ENCODE measurements at regions not wholly inside any gene's neighbourhood (a gene's known extent, or its start where the extent isn't known, plus 50 kb on each side); places are given as distances from the start of the nearest gene placed in this dataset.
A peak's percentile ranks its signal among the peaks of the same experiment; 100 is the strongest.

GRCh38 chr6:77403424-77403823 lies 59.9 kb downstream of the HTR1B start:
- TF ChIP-seq CTCF (IDR thresholded peaks at IDR 0.05; ENCODE audit: insufficient read depth, low read depth, low read length): no peak
- Histone ChIP-seq H3K36me3 (ENCODE audit: control insufficient read depth, insufficient read depth, low read length) (no peaks in the 10 kb centered on the region), H3K27me3 (ENCODE audit: control insufficient read depth, insufficient read depth, low read length) (no peaks in the 10 kb centered on the region), H3K4me3 (ENCODE audit: low read depth, low read length) (no peak overlapping the region)
- DNase-seq (ENCODE audit: low read depth): peak; percentile 29
- POLR2A ChIA-PET: no interaction called here
- CTCF ChIA-PET: interaction anchor here (0.7 kb wide), 1 partner anchor 49 kb away, joined by 3 read pairs; no protein-coding TSS in a partner anchor

GRCh38 chr6:77401231-77401630 lies 62.1 kb downstream of the HTR1B start:
- no peak for DNase-seq (ENCODE audit: low read depth)
- no peak overlapping the region for H3K4me3 ChIP-seq (ENCODE audit: low read depth, low read length)
- H3K27me3 ChIP-seq (ENCODE audit: control insufficient read depth, insufficient read depth, low read length): no peaks in the 10 kb centered on the region
- POLR2A ChIA-PET: no interaction called here
- CTCF ChIA-PET: no interaction called here
- TF ChIP-seq CTCF (IDR thresholded peaks at IDR 0.05; ENCODE audit: insufficient read depth, low read depth, low read length): no peak
- no peaks in the 10 kb centered on the region for H3K36me3 ChIP-seq (ENCODE audit: control insufficient read depth, insufficient read depth, low read length)

GRCh38 chr6:77397561-77397960 lies 65.7 kb downstream of the HTR1B start:
- no peak for DNase-seq (ENCODE audit: low read depth)
- ChIA-PET CTCF (no interaction called here), POLR2A (no interaction called here)
- no peak overlapping the region for H3K4me3 ChIP-seq (ENCODE audit: low read depth, low read length)
- no peak for TF ChIP-seq CTCF (IDR thresholded peaks at IDR 0.05; ENCODE audit: insufficient read depth, low read depth, low read length)
- H3K27me3 ChIP-seq (ENCODE audit: control insufficient read depth, insufficient read depth, low read length): no peaks in the 10 kb centered on the region
- H3K36me3 ChIP-seq (ENCODE audit: control insufficient read depth, insufficient read depth, low read length): no peaks in the 10 kb centered on the region

GRCh38 chr6:77389402-77389801 lies 73.9 kb downstream of the HTR1B start:
- Histone ChIP-seq H3K4me3 (ENCODE audit: low read depth, low read length) (no peak overlapping the region), H3K27me3 (ENCODE audit: control insufficient read depth, insufficient read depth, low read length) (no peaks in the 10 kb centered on the region), H3K36me3 (ENCODE audit: control insufficient read depth, insufficient read depth, low read length) (no peaks in the 10 kb centered on the region)
- ChIA-PET POLR2A (interaction anchor here (0.6 kb wide), 1 partner anchor 48 kb away, joined by 6 read pairs; no protein-coding TSS in a partner anchor), CTCF (no interaction called here)
- TF ChIP-seq CTCF (IDR thresholded peaks at IDR 0.05; ENCODE audit: insufficient read depth, low read depth, low read length): no peak
- no peak for DNase-seq (ENCODE audit: low read depth)

GRCh38 chr6:77383026-77383425 lies 80.3 kb downstream of the HTR1B start:
- no peak for DNase-seq (ENCODE audit: low read depth)
- TF ChIP-seq CTCF (IDR thresholded peaks at IDR 0.05; ENCODE audit: insufficient read depth, low read depth, low read length): no peak
- no peaks in the 10 kb centered on the region for H3K36me3 ChIP-seq (ENCODE audit: control insufficient read depth, insufficient read depth, low read length)
- POLR2A ChIA-PET: no interaction called here
- H3K27me3 ChIP-seq (ENCODE audit: control insufficient read depth, insufficient read depth, low read length): no peaks in the 10 kb centered on the region
- CTCF ChIA-PET: no interaction called here
- no peak overlapping the region for H3K4me3 ChIP-seq (ENCODE audit: low read depth, low read length)

All from BJ (cell line).